HepG2 (cell line): ENCODE measurements at regions not wholly inside any gene's neighbourhood (a gene's known extent, or its start where the extent isn't known, plus 50 kb on each side); places are given as distances from the start of the nearest gene placed in this dataset.

ENCODE experiments used
- ETV6 ChIP-seq: sonication (generic); formaldehyde crosslinking; conservative IDR thresholded peaks from 2 replicates; pipeline ENCODE4 v1.4.0; 2020; ENCODE audit warnings: missing genetic modification reagents
- GFI1 ChIP-seq: sonication (generic); formaldehyde crosslinking; IDR thresholded peaks from 2 replicates; pipeline ENCODE4 v1.5.0; 2020; ENCODE audit warnings: missing genetic modification reagents, mild to moderate bottlenecking, borderline replicate concordance
- MAF1 ChIP-seq: sonication (generic); formaldehyde crosslinking; IDR thresholded peaks from 2 replicates; pipeline ENCODE4 v1.5.0; 2020; ENCODE audit warnings: missing genetic modification reagents, borderline replicate concordance
- MED8 ChIP-seq: sonication (generic); formaldehyde crosslinking; IDR thresholded peaks from 2 replicates; pipeline ENCODE4 v1.8.1; 2023; ENCODE audit warnings: mild to moderate bottlenecking, missing genetic modification reagents; ENCODE audit not compliant: insufficient replicate concordance
- MEF2D ChIP-seq: sonication (generic); formaldehyde crosslinking; IDR thresholded peaks from 2 replicates; pipeline ENCODE4 v1.5.1; 2020; ENCODE audit warnings: mild to moderate bottlenecking, missing genetic modification reagents
- MLLT10 ChIP-seq: sonication (generic); formaldehyde crosslinking; IDR thresholded peaks from 2 replicates; pipeline ENCODE4 v1.4.0; 2020; ENCODE audit warnings: missing genetic modification reagents
- MXI1 ChIP-seq: IDR thresholded peaks from 3 replicates; pipeline ENCODE4 v1.6.1; 2012; ENCODE audit warnings: low read depth, low read length, inconsistent platforms, borderline replicate concordance
- NBN ChIP-seq: fragments of 450-650 bp; conservative IDR thresholded peaks from 2 replicates; pipeline ENCODE4 v1.6.1; 2017
- NCOA5 ChIP-seq: sonication (generic); formaldehyde crosslinking; IDR thresholded peaks from 2 replicates; pipeline ENCODE4 v1.4.0; 2020; ENCODE audit warnings: missing genetic modification reagents
- RCOR2 ChIP-seq: IDR thresholded peaks from 2 replicates; pipeline ENCODE4 v1.6.1; 2016; ENCODE audit warnings: missing biosample characterization, missing genetic modification reagents
- REPIN1 ChIP-seq: sonication (generic); formaldehyde crosslinking; IDR thresholded peaks from 2 replicates; pipeline ENCODE4 v1.8.0; 2022; ENCODE audit warnings: missing genetic modification reagents, low read depth, mild to moderate bottlenecking, borderline replicate concordance
- SIX4 ChIP-seq: sonication (generic); formaldehyde crosslinking; IDR thresholded peaks from 2 replicates; pipeline ENCODE4 v1.4.0; 2020; ENCODE audit warnings: missing genetic modification reagents
- TGIF2 ChIP-seq: IDR thresholded peaks from 2 replicates; pipeline ENCODE4 v1.6.1; 2016; ENCODE audit warnings: control low read depth, missing compliant biosample characterization
- ZNF12 ChIP-seq: sonication (generic); formaldehyde crosslinking; IDR thresholded peaks from 2 replicates; pipeline ENCODE4 v1.5.0; 2020; ENCODE audit warnings: missing genetic modification reagents
- ZNF557 ChIP-seq: sonication (generic); formaldehyde crosslinking; IDR thresholded peaks from 2 replicates; pipeline ENCODE4 v1.4.0; 2020; ENCODE audit warnings: missing genetic modification reagents
- ZNF567 ChIP-seq: sonication (generic); formaldehyde crosslinking; IDR thresholded peaks from 2 replicates; pipeline ENCODE4 v1.8.1; 2023; ENCODE audit warnings: mild to moderate bottlenecking, missing genetic modification reagents, borderline replicate concordance
- ZNF720 ChIP-seq: sonication (generic); formaldehyde crosslinking; IDR thresholded peaks from 2 replicates; pipeline ENCODE4 v1.4.0; 2020; ENCODE audit warnings: missing genetic modification reagents
- TF ChIP-seq, protein P1 (sequence below), 2 experiments: IDR thresholded peaks; 2 replicates each; pipeline ENCODE4 v1.6.1; 2011 to 2012; ENCODE audit warnings: low read length in 2 of 2, borderline replicate concordance in 1 of 2, low read depth in 1 of 2, mild to moderate bottlenecking in 1 of 2, moderate library complexity in 1 of 2
- TF ChIP-seq, protein P2 (sequence below): sonication (generic); formaldehyde crosslinking; IDR thresholded peaks from 2 replicates; pipeline ENCODE4 v1.5.0; 2020; ENCODE audit warnings: missing genetic modification reagents, mild to moderate bottlenecking, borderline replicate concordance
- TF ChIP-seq, protein P3 (sequence below): sonication (generic); formaldehyde crosslinking; IDR thresholded peaks from 2 replicates; pipeline ENCODE4 v1.5.0; 2020; ENCODE audit warnings: missing genetic modification reagents
- TF ChIP-seq, protein P4 (sequence below): sonication (generic); formaldehyde crosslinking; IDR thresholded peaks from 2 replicates; pipeline ENCODE4 v1.9.0; 2021; ENCODE audit warnings: missing genetic modification reagents, mild to moderate bottlenecking, borderline replicate concordance
- TF ChIP-seq, protein P5 (sequence below): sonication (generic); formaldehyde crosslinking; IDR thresholded peaks from 2 replicates; pipeline ENCODE4 v1.8.0; 2023; ENCODE audit warnings: mild to moderate bottlenecking, missing genetic modification reagents

DNA sequence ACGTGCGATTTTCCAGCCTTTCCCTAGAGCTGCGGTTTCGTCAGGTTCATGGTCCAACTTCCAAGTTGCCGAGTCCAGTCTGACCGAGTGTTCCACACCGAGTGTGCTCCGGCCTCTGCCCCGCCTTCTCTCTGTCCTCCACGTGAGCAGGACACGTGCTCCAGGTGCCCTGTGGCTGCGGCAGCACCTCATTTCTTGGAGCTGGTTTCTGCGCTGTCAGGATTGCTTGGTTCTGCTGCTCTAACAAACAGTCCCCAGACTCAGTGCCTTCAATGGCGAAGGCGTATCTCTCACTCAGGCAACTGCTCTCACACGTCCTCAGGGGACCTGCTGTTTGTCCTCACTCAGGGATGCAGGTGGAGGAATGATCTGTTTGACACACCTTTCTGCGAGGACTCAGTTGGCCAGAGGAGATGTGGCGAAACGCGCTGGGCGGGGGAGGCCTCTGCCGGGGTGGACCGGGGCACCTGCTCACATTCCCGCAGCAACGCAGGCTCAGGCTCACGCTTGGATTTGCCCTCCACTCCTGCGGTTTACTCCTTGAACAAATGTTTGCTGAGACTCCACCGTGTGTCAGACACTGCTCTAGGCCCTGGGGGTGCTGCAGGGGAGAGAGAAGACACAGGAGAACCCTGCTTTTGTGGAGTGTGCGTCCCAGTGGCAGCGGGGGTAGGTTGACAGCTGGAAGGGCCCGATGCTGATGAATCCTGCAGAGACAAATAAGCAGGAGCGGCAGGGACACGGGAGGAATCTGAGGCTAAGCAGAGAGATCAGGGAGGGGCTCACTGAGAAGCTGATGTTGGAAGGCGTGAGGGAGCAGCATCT is 63.4 kb upstream of the FBRSL1 start (continued):
- TF ChIP-seq ZNF720 (CRISPR knock-in tag) (no peak), NBN (no peak), ZNF557 (CRISPR knock-in tag) (no peak), MEF2D (CRISPR knock-in tag) (peak; percentile 85; the same call in 1 of the 2 replicates), MXI1 (peak; percentile 24; the same call in 1 of the 3 replicates), ETV6 (no peak), SIX4 (CRISPR knock-in tag) (no peak), MED8 (CRISPR knock-in tag) (no peak), RCOR2 (no peak), TGIF2 (CRISPR knock-in tag) (peak; percentile 82; the same call in 1 of the 2 replicates), ZNF12 (CRISPR knock-in tag) (peak; percentile 100), MLLT10 (no peak), REPIN1 (CRISPR knock-in tag) (peak; percentile 84), NCOA5 (CRISPR knock-in tag) (no peak), ZNF567 (CRISPR knock-in tag) (0 out of 2 replicates have a peak, but pooled peaks have one; percentile 59), GFI1 (CRISPR knock-in tag) (peak; percentile 40; the same call in 1 of the 2 replicates), MAF1 (CRISPR knock-in tag) (no peak)
- TF ChIP-seq, protein P1, sequence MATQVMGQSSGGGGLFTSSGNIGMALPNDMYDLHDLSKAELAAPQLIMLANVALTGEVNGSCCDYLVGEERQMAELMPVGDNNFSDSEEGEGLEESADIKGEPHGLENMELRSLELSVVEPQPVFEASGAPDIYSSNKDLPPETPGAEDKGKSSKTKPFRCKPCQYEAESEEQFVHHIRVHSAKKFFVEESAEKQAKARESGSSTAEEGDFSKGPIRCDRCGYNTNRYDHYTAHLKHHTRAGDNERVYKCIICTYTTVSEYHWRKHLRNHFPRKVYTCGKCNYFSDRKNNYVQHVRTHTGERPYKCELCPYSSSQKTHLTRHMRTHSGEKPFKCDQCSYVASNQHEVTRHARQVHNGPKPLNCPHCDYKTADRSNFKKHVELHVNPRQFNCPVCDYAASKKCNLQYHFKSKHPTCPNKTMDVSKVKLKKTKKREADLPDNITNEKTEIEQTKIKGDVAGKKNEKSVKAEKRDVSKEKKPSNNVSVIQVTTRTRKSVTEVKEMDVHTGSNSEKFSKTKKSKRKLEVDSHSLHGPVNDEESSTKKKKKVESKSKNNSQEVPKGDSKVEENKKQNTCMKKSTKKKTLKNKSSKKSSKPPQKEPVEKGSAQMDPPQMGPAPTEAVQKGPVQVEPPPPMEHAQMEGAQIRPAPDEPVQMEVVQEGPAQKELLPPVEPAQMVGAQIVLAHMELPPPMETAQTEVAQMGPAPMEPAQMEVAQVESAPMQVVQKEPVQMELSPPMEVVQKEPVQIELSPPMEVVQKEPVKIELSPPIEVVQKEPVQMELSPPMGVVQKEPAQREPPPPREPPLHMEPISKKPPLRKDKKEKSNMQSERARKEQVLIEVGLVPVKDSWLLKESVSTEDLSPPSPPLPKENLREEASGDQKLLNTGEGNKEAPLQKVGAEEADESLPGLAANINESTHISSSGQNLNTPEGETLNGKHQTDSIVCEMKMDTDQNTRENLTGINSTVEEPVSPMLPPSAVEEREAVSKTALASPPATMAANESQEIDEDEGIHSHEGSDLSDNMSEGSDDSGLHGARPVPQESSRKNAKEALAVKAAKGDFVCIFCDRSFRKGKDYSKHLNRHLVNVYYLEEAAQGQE (IDR thresholded peaks at IDR 0.05; ENCODE audit: borderline replicate concordance in 1 of 2, low read depth in 1 of 2, low read length in 2 of 2), result no peak
- TF ChIP-seq, protein P2, sequence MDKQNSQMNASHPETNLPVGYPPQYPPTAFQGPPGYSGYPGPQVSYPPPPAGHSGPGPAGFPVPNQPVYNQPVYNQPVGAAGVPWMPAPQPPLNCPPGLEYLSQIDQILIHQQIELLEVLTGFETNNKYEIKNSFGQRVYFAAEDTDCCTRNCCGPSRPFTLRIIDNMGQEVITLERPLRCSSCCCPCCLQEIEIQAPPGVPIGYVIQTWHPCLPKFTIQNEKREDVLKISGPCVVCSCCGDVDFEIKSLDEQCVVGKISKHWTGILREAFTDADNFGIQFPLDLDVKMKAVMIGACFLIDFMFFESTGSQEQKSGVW (CRISPR knock-in tag), result no peak; the same call in 1 of the 2 replicates
- TF ChIP-seq, protein P3, sequence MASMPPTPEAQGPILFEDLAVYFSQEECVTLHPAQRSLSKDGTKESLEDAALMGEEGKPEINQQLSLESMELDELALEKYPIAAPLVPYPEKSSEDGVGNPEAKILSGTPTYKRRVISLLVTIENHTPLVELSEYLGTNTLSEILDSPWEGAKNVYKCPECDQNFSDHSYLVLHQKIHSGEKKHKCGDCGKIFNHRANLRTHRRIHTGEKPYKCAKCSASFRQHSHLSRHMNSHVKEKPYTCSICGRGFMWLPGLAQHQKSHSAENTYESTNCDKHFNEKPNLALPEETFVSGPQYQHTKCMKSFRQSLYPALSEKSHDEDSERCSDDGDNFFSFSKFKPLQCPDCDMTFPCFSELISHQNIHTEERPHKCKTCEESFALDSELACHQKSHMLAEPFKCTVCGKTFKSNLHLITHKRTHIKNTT (CRISPR knock-in tag), result no peak
- TF ChIP-seq, protein P4, sequence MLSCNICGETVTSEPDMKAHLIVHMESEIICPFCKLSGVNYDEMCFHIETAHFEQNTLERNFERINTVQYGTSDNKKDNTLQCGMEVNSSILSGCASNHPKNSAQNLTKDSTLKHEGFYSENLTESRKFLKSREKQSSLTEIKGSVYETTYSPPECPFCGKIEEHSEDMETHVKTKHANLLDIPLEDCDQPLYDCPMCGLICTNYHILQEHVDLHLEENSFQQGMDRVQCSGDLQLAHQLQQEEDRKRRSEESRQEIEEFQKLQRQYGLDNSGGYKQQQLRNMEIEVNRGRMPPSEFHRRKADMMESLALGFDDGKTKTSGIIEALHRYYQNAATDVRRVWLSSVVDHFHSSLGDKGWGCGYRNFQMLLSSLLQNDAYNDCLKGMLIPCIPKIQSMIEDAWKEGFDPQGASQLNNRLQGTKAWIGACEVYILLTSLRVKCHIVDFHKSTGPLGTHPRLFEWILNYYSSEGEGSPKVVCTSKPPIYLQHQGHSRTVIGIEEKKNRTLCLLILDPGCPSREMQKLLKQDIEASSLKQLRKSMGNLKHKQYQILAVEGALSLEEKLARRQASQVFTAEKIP, result no peak
- TF ChIP-seq, protein P5, sequence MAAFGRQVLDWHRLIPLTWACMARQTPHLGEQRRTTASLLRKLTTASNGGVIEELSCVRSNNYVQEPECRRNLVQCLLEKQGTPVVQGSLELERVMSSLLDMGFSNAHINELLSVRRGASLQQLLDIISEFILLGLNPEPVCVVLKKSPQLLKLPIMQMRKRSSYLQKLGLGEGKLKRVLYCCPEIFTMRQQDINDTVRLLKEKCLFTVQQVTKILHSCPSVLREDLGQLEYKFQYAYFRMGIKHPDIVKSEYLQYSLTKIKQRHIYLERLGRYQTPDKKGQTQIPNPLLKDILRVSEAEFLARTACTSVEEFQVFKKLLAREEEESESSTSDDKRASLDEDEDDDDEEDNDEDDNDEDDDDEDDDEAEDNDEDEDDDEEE (CRISPR knock-in tag), result no peak; the same call in 1 of the 2 replicates
